HepG2 (cell line): ENCODE measurements at regions not wholly inside any gene's neighbourhood (a gene's known extent, or its start where the extent isn't known, plus 50 kb on each side); places are given as distances from the start of the nearest gene placed in this dataset.

Source experiments
- ATAC-seq: fragments of 200-7000 bp; cut with Tn5 transposase; 3 replicates; pipeline ENCODE4 v1.9.1; 2020; ENCODE audit warnings: mild to moderate bottlenecking, moderate library complexity
- BruUV-seq: library from RNA; stranded (reverse); fragments of 400-500 nt; replicated peaks from 2 replicates; lab custom pipeline; 2021; lab: Mats Ljungman, UMichigan
- CTCF ChIA-PET: fragments of 300-600 bp; formaldehyde crosslinking; extraction: SDS; loops from one replicate; lab custom pipeline; 2021; ENCODE audit warnings: low total read pairs, inconsistent platforms, low intra/inter-chr PET ratio; lab: Yijun Ruan, JAX
- POLR2A ChIA-PET: fragments of 350-600 bp; sonication (Branson Sonifier 250); formaldehyde crosslinking; loops from one replicate; lab custom pipeline; 2020; ENCODE audit warnings: antibody characterized with exemption, inconsistent platforms; lab: Yijun Ruan, JAX
- DNase-seq: peaks from one replicate; pipeline ENCODE4 v3.0.0-alpha.2; 2015; ENCODE audit warnings: low spot score
- FAIRE-seq: peaks from 3 replicates; lab custom pipeline; 2011; peaks lifted over from hg19 to GRCh38; lab: Jason Lieb, UNC
- H2AFZ ChIP-seq: one replicate; pipeline ENCODE4 v1.6.1; 2011; ENCODE audit warnings: low read length, inconsistent platforms
- H3K27ac ChIP-seq: fragments of 300-600 bp; 3 replicates; pipeline ENCODE4 v1.8.0; 2011; ENCODE audit warnings: mixed run types, mild to moderate bottlenecking, mixed read lengths, low read length, inconsistent platforms; ENCODE audit not compliant: insufficient read depth; ENCODE audit errors: extremely low read length
- H3K27me3 ChIP-seq, 2 experiments: fragments of 200-600 bp in 1 of 2; 2 replicates in 1 of 2; 3 replicates in 1 of 2; pipeline versions ENCODE4 v1.6.0 to v1.8.0; 2011; ENCODE audit warnings: low read length in 2 of 2, mild to moderate bottlenecking in 2 of 2, moderate library complexity in 2 of 2, inconsistent platforms in 1 of 2; ENCODE audit not compliant: insufficient read depth in 2 of 2, control insufficient read depth in 1 of 2
- H3K36me3 ChIP-seq, 2 experiments: fragments of 200-600 bp in 1 of 2; replicated peaks in 1 of 2; 2 replicates in 1 of 2; 3 replicates in 1 of 2; pipeline versions ENCODE4 v1.5.1 to v1.8.0; 2011; ENCODE audit warnings: low read length in 2 of 2, inconsistent platforms in 1 of 2; ENCODE audit not compliant: insufficient read depth in 2 of 2, control insufficient read depth in 1 of 2
- H3K4me1 ChIP-seq: 2 replicates; pipeline ENCODE4 v1.5.1; 2012; ENCODE audit warnings: low read length, inconsistent platforms; ENCODE audit not compliant: insufficient read depth
- H3K4me2 ChIP-seq: 2 replicates; pipeline ENCODE4 v1.6.0; 2011; ENCODE audit warnings: low read depth, low read length, inconsistent platforms
- H3K4me3 ChIP-seq, 3 experiments: fragments of 200-600 bp in 1 of 3; sonication (generic), shearing (Covaris generic) in 1 of 3; replicated peaks in 1 of 3; 2 replicates each; pipeline ENCODE4 v1.5.1; 2011 to 2016; ENCODE audit warnings: low read length in 3 of 3, inconsistent platforms in 2 of 3, low read depth in 2 of 3, mild to moderate bottlenecking in 2 of 3, control low read depth in 1 of 3, mixed read lengths in 1 of 3; ENCODE audit not compliant: insufficient read depth in 1 of 3
- H3K79me2 ChIP-seq: one replicate; pipeline ENCODE4 v1.6.1; 2011; ENCODE audit warnings: low read length, inconsistent platforms; ENCODE audit not compliant: insufficient read depth
- H3K9ac ChIP-seq: 2 replicates; pipeline ENCODE4 v1.6.0; 2011; ENCODE audit warnings: mild to moderate bottlenecking, low read depth, low read length, inconsistent platforms; ENCODE audit not compliant: insufficient read depth
- H3K9me3 ChIP-seq: 2 replicates; pipeline ENCODE4 v1.5.1; 2012; ENCODE audit warnings: mild to moderate bottlenecking, low read length
- H4K20me1 ChIP-seq: 2 replicates; pipeline ENCODE4 v1.6.0; 2011; ENCODE audit warnings: inconsistent platforms, mild to moderate bottlenecking, low read length, moderate library complexity; ENCODE audit not compliant: insufficient read depth
- ATF1 ChIP-seq: IDR thresholded peaks from 2 replicates; pipeline ENCODE4 v1.6.1; 2016; ENCODE audit warnings: mild to moderate bottlenecking, control low read depth
- BHLHE40 ChIP-seq: IDR thresholded peaks from 2 replicates; pipeline ENCODE4 v1.6.1; 2011; ENCODE audit warnings: low read length, improper control_type of control experiment
- CBX2 ChIP-seq, 2 experiments: fragments of 200-600 bp in 1 of 2; sonication (generic); formaldehyde crosslinking in 1 of 2; IDR thresholded peaks; 2 replicates each; pipeline versions ENCODE4 v1.7.0 to v1.8.1; 2018 to 2022; ENCODE audit warnings: low read depth in 2 of 2, low read length in 1 of 2, mild to moderate bottlenecking in 1 of 2, missing genetic modification reagents in 1 of 2
- CEBPG ChIP-seq: IDR thresholded peaks from 2 replicates; pipeline ENCODE4 v1.6.1; 2016
- FOXK2 ChIP-seq: fragments of 450-650 bp; IDR thresholded peaks from 2 replicates; pipeline ENCODE4 v1.6.1; 2016
- HINFP ChIP-seq: sonication (generic); formaldehyde crosslinking; IDR thresholded peaks from 2 replicates; pipeline ENCODE4 v1.4.0; 2020; ENCODE audit warnings: low read depth, mild to moderate bottlenecking, missing genetic modification reagents
- JUND ChIP-seq: sonication (generic); formaldehyde crosslinking; IDR thresholded peaks from 2 replicates; pipeline ENCODE4 v1.8.0; 2022; ENCODE audit warnings: mild to moderate bottlenecking, missing genetic modification reagents
- KDM5B ChIP-seq: sonication (generic); formaldehyde crosslinking; IDR thresholded peaks from 2 replicates; pipeline ENCODE4 v1.4.0; 2020; ENCODE audit warnings: missing genetic modification reagents, mild to moderate bottlenecking, borderline replicate concordance
- KDM6A ChIP-seq: IDR thresholded peaks from 2 replicates; pipeline ENCODE4 v1.6.1; 2016; ENCODE audit warnings: low read depth
- MYC ChIP-seq: sonication (generic); formaldehyde crosslinking; IDR thresholded peaks from 2 replicates; pipeline ENCODE4 v1.9.0; 2021; ENCODE audit warnings: missing genetic modification reagents, borderline replicate concordance
- SMAD1 ChIP-seq: sonication (generic); formaldehyde crosslinking; IDR thresholded peaks from 2 replicates; pipeline ENCODE4 v1.4.0; 2020; ENCODE audit warnings: missing genetic modification reagents, low read depth, mild to moderate bottlenecking, borderline replicate concordance
- TCF7 ChIP-seq: sonication (generic); IDR thresholded peaks from 2 replicates; pipeline ENCODE4 v1.6.1; 2016; ENCODE audit warnings: antibody characterized with exemption, low read depth
- U2AF2 ChIP-seq: fragments of 200-400 bp; formaldehyde crosslinking; IDR thresholded peaks from 2 replicates; pipeline ENCODE4 v1.6.1; 2017; ENCODE audit warnings: low read depth, mild to moderate bottlenecking, low read length
- UBTF ChIP-seq: sonication (generic); formaldehyde crosslinking; IDR thresholded peaks from 2 replicates; pipeline ENCODE4 v1.4.0; 2020; ENCODE audit warnings: mild to moderate bottlenecking, missing genetic modification reagents
- ZKSCAN5 ChIP-seq: sonication (generic); formaldehyde crosslinking; IDR thresholded peaks from 2 replicates; pipeline ENCODE4 v1.5.1; 2020; ENCODE audit warnings: mild to moderate bottlenecking, missing genetic modification reagents
- ZNF138 ChIP-seq: sonication (generic); formaldehyde crosslinking; IDR thresholded peaks from 2 replicates; pipeline ENCODE4 v1.5.0; 2020; ENCODE audit warnings: mild to moderate bottlenecking, low read depth, missing genetic modification reagents
- ZNF256 ChIP-seq: sonication (generic); formaldehyde crosslinking; conservative IDR thresholded peaks from 2 replicates; pipeline ENCODE4 v1.4.0; 2020; ENCODE audit warnings: missing genetic modification reagents
- ZNF773 ChIP-seq: sonication (generic); formaldehyde crosslinking; IDR thresholded peaks from 2 replicates; pipeline ENCODE4 v1.4.0; 2020; ENCODE audit warnings: missing genetic modification reagents, borderline replicate concordance
- ZUFSP ChIP-seq: sonication (generic); formaldehyde crosslinking; IDR thresholded peaks from 2 replicates; pipeline ENCODE4 v1.9.0; 2021; ENCODE audit warnings: missing genetic modification reagents, mild to moderate bottlenecking, borderline replicate concordance
- WGBS: methylation state at CpG from one replicate; pipeline ENCODE4 v1.1.6; 2017; ENCODE audit warnings: low lambda C conversion rate; 5-methylcytosine and 5-hydroxymethylcytosine counted together
- in situ Hi-C: cut with HindIII; loops from 2 replicates; pipeline ENCODE4 v1.10.0; 2017; ENCODE audit warnings: low pct_unique_long_range_greater_than_20kb; ENCODE audit not compliant: extremely low pct_ligation_motif_present
- intact Hi-C: fragments of 100-400 bp; cut with micrococcal nuclease; formaldehyde crosslinking; loops from one replicate; pipeline ENCODE4 v1.10.0; 2022; ENCODE audit not compliant: unreplicated experiment
- TF ChIP-seq, protein P1 (sequence below): sonication (generic); formaldehyde crosslinking; IDR thresholded peaks from 2 replicates; pipeline ENCODE4 v1.8.0; 2022; ENCODE audit warnings: mild to moderate bottlenecking, missing genetic modification reagents, borderline replicate concordance

DNA sequence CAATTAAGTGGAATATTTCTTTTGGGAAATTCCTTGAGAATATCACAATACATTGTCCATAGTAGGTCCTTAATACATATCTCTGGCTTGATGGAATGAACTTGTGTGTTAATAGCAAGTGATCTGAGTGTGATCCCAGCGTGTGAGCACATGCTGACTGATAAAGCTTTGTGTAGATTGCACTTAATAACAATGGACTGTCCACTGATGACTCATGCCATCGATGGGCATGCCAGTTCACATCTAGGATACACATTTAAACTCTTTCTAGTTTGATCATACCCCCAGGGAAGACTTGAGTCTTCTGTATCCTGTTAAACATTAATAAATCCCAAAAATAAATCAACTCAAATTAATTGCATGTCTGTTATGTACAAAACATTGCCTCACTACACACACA, 454.3 kb upstream of the SPTLC3 start:
- no TSS peak for BruUV-seq

More for the DNA sequence above, 454.3 kb upstream of the SPTLC3 start:
- DNase-seq (no peak), ATAC-seq (no peak), FAIRE-seq (no peak)
- Histone ChIP-seq H3K27ac (no peak overlapping the region), H3K9ac (no peak overlapping the region), H3K27me3 (no peaks in the 10 kb centered on the region), H2AFZ (no peak overlapping the region), H3K4me1 (no peaks in the 10 kb centered on the region), H3K9me3 (no peaks in the 10 kb centered on the region), H3K79me2 (no peaks in the 10 kb centered on the region), H3K4me3 (no peak overlapping the region), H3K36me3 (no peaks in the 10 kb centered on the region), H3K4me2 (no peak overlapping the region), H4K20me1 (no peaks in the 10 kb centered on the region)
- POLR2A ChIA-PET = no interaction called here
- 2% methylated on average over 2 of the region's 2 CpGs for WGBS
- CTCF ChIA-PET = no interaction called here
- TF ChIP-seq SMAD1 (CRISPR knock-in tag) (no peak), ZNF138 (CRISPR knock-in tag) (no peak), KDM5B (CRISPR knock-in tag) (no peak), U2AF2 (no peak), ZNF256 (CRISPR knock-in tag) (no peak), JUND (CRISPR knock-in tag) (no peak), CBX2 (IDR thresholded peaks at IDR 0.05; ENCODE audit: low read depth, low read length) (no peak), CBX2 (CRISPR knock-in tag; IDR thresholded peaks at IDR 0.05; ENCODE audit: low read depth) (no peak), ZKSCAN5 (CRISPR knock-in tag) (no peak), ATF1 (CRISPR knock-in tag) (no peak), UBTF (CRISPR knock-in tag) (no peak), ZUFSP (CRISPR knock-in tag) (no peak), HINFP (CRISPR knock-in tag) (no peak), BHLHE40 (no peak), TCF7 (no peak), MYC (CRISPR knock-in tag) (no peak), ZNF773 (CRISPR knock-in tag) (no peak), FOXK2 (no peak), CEBPG (CRISPR knock-in tag) (no peak), KDM6A (CRISPR knock-in tag) (no peak)
- TF ChIP-seq, protein P1, sequence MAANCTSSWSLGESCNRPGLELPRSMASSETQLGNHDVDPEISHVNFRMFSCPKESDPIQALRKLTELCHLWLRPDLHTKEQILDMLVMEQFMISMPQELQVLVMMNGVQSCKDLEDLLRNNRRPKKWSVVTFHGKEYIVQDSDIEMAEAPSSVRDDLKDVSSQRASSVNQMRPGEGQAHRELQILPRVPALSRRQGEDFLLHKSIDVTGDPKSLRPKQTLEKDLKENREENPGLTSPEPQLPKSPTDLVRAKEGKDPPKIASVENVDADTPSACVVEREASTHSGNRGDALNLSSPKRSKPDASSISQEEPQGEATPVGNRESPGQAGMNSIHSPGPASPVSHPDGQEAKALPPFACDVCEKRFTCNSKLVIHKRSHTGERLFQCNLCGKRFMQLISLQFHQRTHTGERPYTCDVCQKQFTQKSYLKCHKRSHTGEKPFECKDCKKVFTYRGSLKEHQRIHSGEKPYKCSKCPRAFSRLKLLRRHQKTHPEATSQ (CRISPR knock-in tag) = no peak
- intact Hi-C loops (no loop called here), in situ Hi-C loops (no loop called here)
